ENCODE measurements at regions not wholly inside any gene's neighbourhood (a gene's known extent, or its start where the extent isn't known, plus 50 kb on each side); places are given as distances from the start of the nearest gene placed in this dataset.

GRCh38 chr4:45317739-45318138 lies 591.4 kb upstream of the GNPDA2 start:
- TF ChIP-seq YY1 (IDR thresholded peaks at IDR 0.05; ENCODE audit: low read depth) (no peak), REST (IDR thresholded peaks at IDR 0.05; ENCODE audit: low read depth) (no peak), EP300 (IDR thresholded peaks at IDR 0.05; ENCODE audit: borderline replicate concordance) (no peak), ZBTB7A (IDR thresholded peaks at IDR 0.05; ENCODE audit: low read depth) (no peak), CREB1 (IDR thresholded peaks at IDR 0.05; ENCODE audit: low read depth) (no peak), EGR1 (IDR thresholded peaks at IDR 0.05) (no peak), TCF12 (IDR thresholded peaks at IDR 0.05; ENCODE audit: low read depth) (no peak), RAD21 (IDR thresholded peaks at IDR 0.05; ENCODE audit: low read depth) (no peak), TEAD4 (IDR thresholded peaks at IDR 0.05) (no peak)

Measured in Ishikawa (cell line).